Rectal smooth muscle tissue (tissue), 1 donor: ENCODE measurements at regions not wholly inside any gene's neighbourhood (a gene's known extent, or its start where the extent isn't known, plus 50 kb on each side); places are given as distances from the start of the nearest gene placed in this dataset.
"Not testable (repeated sequence)": the region's sequence is repeated elsewhere in the genome, so short reads cannot be mapped to it uniquely, and the experiment has no call there.

Source experiments
- H3K27ac ChIP-seq: one replicate; pipeline ENCODE4 v1.7.0; 2013; ENCODE audit warnings: low read depth, low read length, inconsistent platforms
- H3K27me3 ChIP-seq: one replicate; pipeline ENCODE4 v1.7.0; 2013; ENCODE audit warnings: low read length; ENCODE audit not compliant: control insufficient read depth, insufficient read depth
- H3K36me3 ChIP-seq: one replicate; pipeline ENCODE4 v1.7.0; 2013; ENCODE audit warnings: low read length; ENCODE audit not compliant: control insufficient read depth, insufficient read depth
- H3K4me1 ChIP-seq: one replicate; pipeline ENCODE4 v1.7.0; 2013; ENCODE audit warnings: low read length; ENCODE audit not compliant: control insufficient read depth, insufficient read depth
- H3K4me3 ChIP-seq: one replicate; pipeline ENCODE4 v1.7.0; 2013; ENCODE audit warnings: low read length
- H3K9ac ChIP-seq: one replicate; pipeline ENCODE4 v1.7.0; 2013; ENCODE audit warnings: low read length

GRCh38 chr2:179385756-179386155, 121.1 kb upstream of the SESTD1 start:
- not testable (repeated sequence) for H3K9ac ChIP-seq, H3K27me3 ChIP-seq, H3K4me1 ChIP-seq, H3K36me3 ChIP-seq, H3K27ac ChIP-seq, H3K4me3 ChIP-seq

GRCh38 chr2:179383975-179384374, 119.3 kb upstream of the SESTD1 start:
- Histone ChIP-seq H3K9ac (no peak overlapping the region), H3K4me1 (no peaks in the 10 kb centered on the region), H3K27ac (no peak overlapping the region), H3K36me3 (no peaks in the 10 kb centered on the region), H3K27me3 (no peaks in the 10 kb centered on the region), H3K4me3 (no peak overlapping the region)

DNA sequence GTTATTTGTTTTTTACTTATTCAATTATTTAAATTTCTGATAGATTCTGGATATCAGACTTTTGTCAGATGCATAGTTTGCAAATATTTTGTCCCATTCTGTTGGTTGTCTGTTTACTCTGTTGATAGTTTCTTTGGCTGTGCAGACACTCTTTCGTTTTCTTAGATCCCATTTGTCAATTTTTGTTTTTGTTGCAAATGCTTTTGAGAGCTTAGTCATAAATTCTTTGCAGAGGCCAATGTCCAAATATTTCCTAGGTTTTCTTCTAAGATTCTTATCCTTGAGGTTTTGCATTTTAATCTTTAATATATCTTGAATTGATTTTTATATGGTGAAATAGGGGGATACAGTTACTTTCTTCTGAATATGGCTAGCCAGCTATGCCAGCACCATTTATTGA, 112.7 kb upstream of the SESTD1 start:
- no peaks in the 10 kb centered on the region for H3K36me3 ChIP-seq
- no peak overlapping the region for H3K9ac ChIP-seq
- no peak overlapping the region for H3K27ac ChIP-seq
- no peaks in the 10 kb centered on the region for H3K27me3 ChIP-seq
- no peaks in the 10 kb centered on the region for H3K4me1 ChIP-seq
- no peak overlapping the region for H3K4me3 ChIP-seq

DNA sequence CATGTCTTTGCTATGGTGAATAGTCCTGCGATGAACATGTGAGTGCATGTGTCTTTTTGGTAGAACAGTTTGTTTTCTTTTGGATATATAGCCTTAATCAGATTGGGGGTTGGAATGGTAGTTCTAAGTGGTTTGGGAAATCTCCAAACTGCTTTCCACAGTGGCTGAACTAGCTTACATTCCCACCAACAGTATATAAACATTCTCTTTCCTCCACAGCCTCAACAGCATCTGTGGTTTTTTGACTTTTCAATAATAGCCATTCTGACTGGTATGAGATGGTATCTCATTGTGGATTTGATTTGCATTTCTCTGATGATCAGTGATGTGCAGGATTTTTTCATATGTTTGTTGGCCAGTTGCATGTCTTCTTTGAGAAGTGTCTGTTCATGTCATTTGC, 112.2 kb upstream of the SESTD1 start:
- H3K27ac ChIP-seq = no peak overlapping the region
- no peak overlapping the region for H3K9ac ChIP-seq
- H3K36me3 ChIP-seq = no peaks in the 10 kb centered on the region
- no peaks in the 10 kb centered on the region for H3K4me1 ChIP-seq
- H3K4me3 ChIP-seq = no peak overlapping the region
- H3K27me3 ChIP-seq = no peaks in the 10 kb centered on the region

- Histone ChIP-seq H3K36me3 (no peaks in the 10 kb centered on the region), H3K9ac (no peak overlapping the region), H3K4me3 (no peak overlapping the region), H3K4me1 (no peaks in the 10 kb centered on the region), H3K27ac (no peak overlapping the region), H3K27me3 (no peaks in the 10 kb centered on the region)
These were observed 109.2 kb upstream of the SESTD1 start for GRCh38 chr2:179373816-179374215.

- H3K27ac ChIP-seq, H3K27me3 ChIP-seq, H3K9ac ChIP-seq, H3K36me3 ChIP-seq, H3K4me3 ChIP-seq, H3K4me1 ChIP-seq: not testable (repeated sequence)
These were observed 100.9 kb upstream of the SESTD1 start for GRCh38 chr2:179365561-179365960.

GRCh38 chr2:179355881-179356280, 91.2 kb upstream of the SESTD1 start:
- Histone ChIP-seq H3K27me3 (no peaks in the 10 kb centered on the region), H3K36me3 (no peaks in the 10 kb centered on the region), H3K9ac (no peak overlapping the region), H3K27ac (no peak overlapping the region), H3K4me3 (no peak overlapping the region), H3K4me1 (no peaks in the 10 kb centered on the region)

DNA sequence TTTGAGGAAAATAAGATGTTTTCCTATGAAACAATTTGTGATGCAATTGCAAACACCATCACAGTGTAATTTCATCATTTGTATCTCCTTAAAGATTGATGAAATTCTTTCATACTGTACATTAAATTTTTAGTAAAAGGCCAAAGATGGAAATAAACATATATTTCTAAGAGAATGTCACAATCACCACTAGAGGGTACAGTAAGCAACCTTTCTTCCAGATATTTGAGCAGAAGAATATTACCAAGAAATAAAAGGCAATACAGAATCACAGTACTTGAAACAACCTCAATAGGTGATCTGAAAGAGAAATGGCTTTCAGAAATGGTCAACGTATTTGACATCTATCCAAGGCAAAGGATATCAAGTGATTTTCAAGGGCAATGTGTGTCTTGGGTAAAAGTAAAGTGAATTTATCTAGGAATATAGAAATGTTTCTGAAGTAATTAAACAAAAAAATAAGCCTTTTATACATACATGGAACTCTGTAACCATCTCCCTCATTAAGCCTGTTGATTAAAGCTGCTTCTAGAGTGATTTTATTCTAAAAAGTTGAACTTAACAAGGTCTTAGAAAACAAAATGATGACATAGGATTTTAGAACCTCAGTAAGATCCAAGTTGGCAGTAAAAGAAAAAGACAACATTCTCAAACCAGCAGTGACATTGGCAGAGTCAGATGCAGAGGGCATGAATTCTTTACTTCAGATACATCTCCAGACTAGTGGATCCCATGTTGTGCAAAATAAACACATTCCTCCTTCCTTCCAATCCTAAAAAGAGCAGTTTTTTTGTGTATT, 90.3 kb upstream of the SESTD1 start:
- Histone ChIP-seq H3K36me3 (no peaks in the 10 kb centered on the region), H3K27ac (no peak overlapping the region), H3K4me3 (no peak overlapping the region), H3K4me1 (no peaks in the 10 kb centered on the region), H3K27me3 (no peaks in the 10 kb centered on the region), H3K9ac (no peak overlapping the region)

- Histone ChIP-seq H3K4me1 (no peaks in the 10 kb centered on the region), H3K27me3 (no peaks in the 10 kb centered on the region), H3K9ac (no peak overlapping the region), H3K36me3 (no peaks in the 10 kb centered on the region), H3K4me3 (no peak overlapping the region), H3K27ac (no peak overlapping the region)
These were observed 89.7 kb upstream of the SESTD1 start for GRCh38 chr2:179354296-179354695.

DNA sequence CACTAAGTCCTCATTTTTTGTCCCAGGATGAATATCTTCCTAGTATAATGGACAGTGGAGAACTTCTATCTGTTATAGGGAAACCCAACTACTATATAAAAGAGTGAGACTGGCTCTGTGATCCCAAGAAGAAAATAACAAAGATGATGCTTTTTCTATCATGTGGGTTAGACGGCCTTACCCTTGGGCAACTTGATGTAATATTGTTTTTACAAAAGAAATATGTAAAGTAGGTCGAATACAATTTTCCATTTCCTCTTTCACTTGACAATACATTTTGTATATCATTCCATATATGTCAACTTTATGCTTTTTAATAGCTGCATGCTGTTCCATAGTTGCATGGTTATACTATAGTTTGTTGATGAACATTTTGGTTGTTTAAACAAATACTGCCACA, 87.5 kb upstream of the SESTD1 start:
- peaks cover 3% of the 10 kb centered on the region for H3K4me1 ChIP-seq
- H3K4me3 ChIP-seq = no peak overlapping the region
- no peaks in the 10 kb centered on the region for H3K27me3 ChIP-seq
- no peak overlapping the region for H3K9ac ChIP-seq
- no peaks in the 10 kb centered on the region for H3K36me3 ChIP-seq
- no peak overlapping the region for H3K27ac ChIP-seq

DNA sequence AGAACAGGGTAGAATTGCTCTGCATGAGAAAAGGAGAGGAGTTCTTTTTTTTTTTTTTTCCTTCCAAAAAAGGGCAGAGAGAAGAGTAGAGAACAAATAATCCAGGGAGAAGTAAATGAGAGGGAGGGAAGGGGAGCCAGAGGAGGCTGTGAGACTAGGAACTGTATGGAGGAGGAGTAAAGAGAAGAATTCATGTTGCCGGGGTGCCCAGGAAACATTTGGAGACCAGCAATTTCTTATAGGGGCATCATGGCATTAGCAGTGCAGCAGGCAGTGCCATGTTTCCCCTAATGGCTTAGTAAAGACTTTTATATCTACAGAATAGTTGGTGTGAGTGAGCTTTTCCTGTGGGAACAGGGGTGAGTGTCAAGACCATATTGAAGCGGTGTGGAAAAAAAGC, 86.4 kb upstream of the SESTD1 start:
- H3K4me3 ChIP-seq = no peak overlapping the region
- no peak overlapping the region for H3K9ac ChIP-seq
- no peaks in the 10 kb centered on the region for H3K36me3 ChIP-seq
- peaks cover 3% of the 10 kb centered on the region for H3K4me1 ChIP-seq
- H3K27ac ChIP-seq = no peak overlapping the region
- H3K27me3 ChIP-seq = no peaks in the 10 kb centered on the region

- no peak overlapping the region for H3K27ac ChIP-seq
- no peaks in the 10 kb centered on the region for H3K36me3 ChIP-seq
- H3K27me3 ChIP-seq = no peaks in the 10 kb centered on the region
- no peak overlapping the region for H3K4me3 ChIP-seq
- H3K4me1 ChIP-seq = peaks cover 5% of the 10 kb centered on the region
- no peak overlapping the region for H3K9ac ChIP-seq
These were observed 85.2 kb upstream of the SESTD1 start for GRCh38 chr2:179349670-179350303.

DNA sequence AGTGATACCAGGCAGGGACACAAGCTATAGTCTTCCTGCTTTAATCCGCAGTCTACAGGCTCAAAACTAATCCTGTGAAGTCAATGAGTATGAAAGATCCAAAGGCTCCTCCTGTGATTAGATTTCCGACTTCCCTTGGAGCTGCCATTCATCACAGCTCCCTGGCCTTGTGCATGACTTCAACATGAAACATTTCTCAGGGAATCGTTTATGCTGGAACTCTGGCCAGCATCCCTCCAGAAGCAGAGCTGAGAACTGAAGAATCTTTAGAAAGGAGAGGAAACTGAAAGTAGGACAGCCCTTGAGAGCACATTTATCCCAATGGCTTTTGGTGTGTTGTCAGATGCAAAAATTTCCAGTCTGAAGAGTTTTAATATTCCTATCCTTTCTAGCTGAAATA, 84.3 kb upstream of the SESTD1 start:
- Histone ChIP-seq H3K27me3 (no peaks in the 10 kb centered on the region), H3K4me3 (no peak overlapping the region), H3K4me1 (peaks cover 9% of the 10 kb centered on the region), H3K9ac (no peak overlapping the region), H3K27ac (peak overlapping the region; percentile 37), H3K36me3 (no peaks in the 10 kb centered on the region)
